Effector memory CD8-positive, alpha-beta T cell (primary cell): ENCODE measurements at regions not wholly inside any gene's neighbourhood (a gene's known extent, or its start where the extent isn't known, plus 50 kb on each side); places are given as distances from the start of the nearest gene placed in this dataset.

Source experiments
- ATAC-seq: fragments of 150-1000 bp; cut with Tn5 transposase; replicated peaks from 2 replicates; pipeline ENCODE4 v1.10.0; 2021; ENCODE audit warnings: mild to moderate bottlenecking, moderate library complexity
- DNase-seq, 3 experiments: peaks; one replicate each; pipeline ENCODE4 v3.0.0; 2021
- H3K27ac Mint-ChIP-seq, 2 donors: one replicate each; pipeline ENCODE4 v1.8.0; 2022; ENCODE audit warnings: mild to moderate bottlenecking in 2 of 2, mixed read lengths in 2 of 2, moderate library complexity in 2 of 2
- H3K27me3 Mint-ChIP-seq, 2 donors: one replicate each; pipeline ENCODE4 v1.8.0; 2022; ENCODE audit warnings: mixed read lengths in 2 of 2
- H3K36me3 Mint-ChIP-seq: one replicate; pipeline ENCODE4 v1.8.0; 2022; ENCODE audit warnings: mild to moderate bottlenecking, moderate library complexity, mixed read lengths; ENCODE audit not compliant: insufficient read depth
- H3K4me1 Mint-ChIP-seq, 2 donors: one replicate each; pipeline ENCODE4 v1.8.0; 2022; ENCODE audit warnings: low read depth in 2 of 2, mixed read lengths in 2 of 2
- H3K4me3 Mint-ChIP-seq, 2 donors: one replicate each; pipeline ENCODE4 v1.8.0; 2022; ENCODE audit warnings: mild to moderate bottlenecking in 2 of 2, mixed read lengths in 2 of 2, moderate library complexity in 2 of 2
- H3K9me3 Mint-ChIP-seq, 2 donors: one replicate each; pipeline ENCODE4 v1.8.0; 2022; ENCODE audit warnings: mixed read lengths in 2 of 2

DNA sequence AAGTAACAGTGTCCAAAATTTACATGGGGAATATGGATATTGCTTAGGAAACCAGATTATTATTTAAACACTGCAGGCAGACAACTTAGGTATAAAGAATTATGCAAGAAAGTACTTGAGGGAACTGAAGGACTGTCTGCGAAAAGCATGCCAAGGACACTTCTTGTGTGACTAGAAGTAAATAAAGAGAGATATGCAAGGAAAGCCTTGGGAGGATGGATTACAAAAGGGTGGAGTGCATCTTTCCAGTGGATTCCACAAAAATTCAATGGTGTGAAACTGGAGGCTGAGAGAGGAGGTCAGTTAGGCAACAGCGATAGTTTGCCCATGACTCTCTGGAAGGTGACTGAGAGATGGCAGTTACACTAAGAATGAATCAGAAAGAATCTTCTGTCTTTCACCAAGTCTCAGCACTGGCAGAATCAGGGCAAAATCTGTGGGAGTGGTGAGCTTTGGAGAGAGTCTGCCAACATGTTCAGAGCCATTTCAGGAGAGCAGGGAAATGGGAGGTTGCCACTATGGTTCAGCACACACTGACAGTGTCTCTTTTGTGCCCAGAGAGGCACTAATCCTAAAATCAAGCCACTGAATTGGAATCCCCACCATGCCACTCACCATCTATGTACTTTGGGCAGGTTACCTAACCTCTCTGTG is 331.6 kb downstream of the BMPER start:
- Mint-ChIP-seq H3K27me3 (no peaks in the 10 kb centered on the region), H3K36me3 (no peaks in the 10 kb centered on the region), H3K4me1 (no peaks in the 10 kb centered on the region), H3K27ac (no peak overlapping the region), H3K9me3 (peaks cover 0 to 8% of the 10 kb centered on the region in 2 donors), H3K4me3 (no peak overlapping the region)
- ATAC-seq, result no peak
- no peak for DNase-seq

DNA sequence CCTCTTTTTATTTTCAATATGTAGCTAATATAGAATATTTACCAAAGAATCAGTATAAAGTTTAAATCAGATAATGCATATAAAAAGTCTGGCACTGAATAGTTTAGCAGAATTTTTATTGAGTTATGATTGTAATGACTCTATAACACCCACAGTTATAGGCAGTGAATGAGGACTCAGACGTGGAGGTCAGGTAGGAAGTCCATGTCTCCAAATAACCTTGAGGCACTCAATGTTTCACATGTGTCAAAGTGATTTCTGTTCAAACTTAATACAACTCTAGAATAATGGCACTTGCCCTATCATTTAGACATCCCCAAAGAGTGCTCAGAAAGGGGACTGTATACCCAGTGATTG is 332.1 kb downstream of the BMPER start:
- no peak overlapping the region for H3K27ac Mint-ChIP-seq
- DNase-seq (no peak), ATAC-seq (no peak)
- no peaks in the 10 kb centered on the region for H3K4me1 Mint-ChIP-seq
- peaks cover 0 to 7% of the 10 kb centered on the region in 2 donors for H3K9me3 Mint-ChIP-seq
- no peak overlapping the region for H3K4me3 Mint-ChIP-seq
- no peaks in the 10 kb centered on the region for H3K36me3 Mint-ChIP-seq
- no peaks in the 10 kb centered on the region for H3K27me3 Mint-ChIP-seq

DNA sequence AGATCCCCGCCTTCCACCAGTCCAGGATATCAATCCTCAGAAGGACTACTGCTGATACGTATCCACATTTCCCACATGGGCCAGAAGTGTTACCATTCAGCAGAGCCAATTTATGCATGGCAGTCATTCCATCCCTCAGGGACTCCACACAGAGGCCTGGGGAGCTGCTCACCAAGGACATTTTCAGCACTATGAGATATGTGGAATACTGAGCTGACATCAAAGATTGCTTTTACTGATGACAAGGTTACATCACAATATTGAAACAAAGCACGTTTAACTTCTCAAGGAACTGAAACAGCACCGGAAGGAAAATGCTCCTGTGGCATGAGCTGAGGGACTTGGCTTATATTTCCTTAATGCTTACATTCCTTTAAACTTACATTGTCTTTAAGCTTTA is 335.1 kb downstream of the BMPER start:
- no peak overlapping the region for H3K4me3 Mint-ChIP-seq
- H3K36me3 Mint-ChIP-seq, result no peaks in the 10 kb centered on the region
- H3K4me1 Mint-ChIP-seq, result no peaks in the 10 kb centered on the region
- no peak for ATAC-seq
- H3K27ac Mint-ChIP-seq, result no peak overlapping the region
- H3K27me3 Mint-ChIP-seq, result no peaks in the 10 kb centered on the region
- peaks cover 6 to 10% of the 10 kb centered on the region in 2 donors for H3K9me3 Mint-ChIP-seq
- no peak for DNase-seq

DNA sequence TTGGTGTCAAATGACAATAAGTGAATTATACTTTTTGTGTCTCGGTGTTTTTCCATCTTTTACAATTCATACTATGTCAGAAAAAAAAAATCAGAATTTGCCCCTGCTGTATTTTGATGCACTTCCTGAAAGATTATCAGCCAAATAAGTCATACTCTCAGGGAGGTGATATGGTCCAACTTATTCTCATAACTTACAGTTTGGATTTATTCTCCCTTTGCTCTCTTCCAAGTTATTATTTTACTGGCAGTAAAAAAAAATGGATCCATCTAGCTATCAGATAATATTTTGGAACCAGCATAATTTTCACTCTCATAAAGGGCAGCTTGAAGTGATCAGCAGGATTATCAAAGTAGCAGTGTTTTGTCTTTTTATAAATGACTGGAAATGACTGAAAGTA is 337.1 kb downstream of the BMPER start:
- H3K27ac Mint-ChIP-seq, result no peak overlapping the region
- H3K36me3 Mint-ChIP-seq, result no peaks in the 10 kb centered on the region
- H3K9me3 Mint-ChIP-seq, result peaks cover 3 to 13% of the 10 kb centered on the region in 2 donors
- H3K27me3 Mint-ChIP-seq, result no peaks in the 10 kb centered on the region
- H3K4me1 Mint-ChIP-seq, result no peaks in the 10 kb centered on the region
- H3K4me3 Mint-ChIP-seq, result no peak overlapping the region
- ATAC-seq (no peak), DNase-seq (no peak)

DNA sequence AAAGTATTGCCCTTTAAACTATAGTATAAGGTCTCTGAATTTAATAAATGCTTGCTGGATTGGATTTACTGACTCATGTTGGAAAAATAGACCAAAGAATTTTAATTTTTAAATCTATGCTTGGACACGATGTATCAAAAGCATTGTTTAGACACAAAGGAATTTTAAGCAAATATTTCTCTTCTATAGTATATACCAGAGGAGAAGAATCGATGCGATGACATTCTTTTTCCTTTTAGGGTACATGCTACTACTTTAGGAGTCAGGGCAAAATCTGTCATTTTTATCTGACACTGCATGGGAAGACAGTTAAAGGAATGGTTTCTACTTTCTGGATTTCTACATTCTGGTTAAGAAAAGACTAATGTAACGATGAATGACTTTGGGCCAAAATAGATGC is 339.9 kb downstream of the BMPER start:
- ATAC-seq (no peak), DNase-seq (no peak)
- Mint-ChIP-seq H3K4me1 (no peaks in the 10 kb centered on the region), H3K27ac (no peak overlapping the region), H3K4me3 (no peak overlapping the region), H3K9me3 (peaks cover 3 to 13% of the 10 kb centered on the region in 2 donors), H3K36me3 (no peaks in the 10 kb centered on the region), H3K27me3 (no peaks in the 10 kb centered on the region)

DNA sequence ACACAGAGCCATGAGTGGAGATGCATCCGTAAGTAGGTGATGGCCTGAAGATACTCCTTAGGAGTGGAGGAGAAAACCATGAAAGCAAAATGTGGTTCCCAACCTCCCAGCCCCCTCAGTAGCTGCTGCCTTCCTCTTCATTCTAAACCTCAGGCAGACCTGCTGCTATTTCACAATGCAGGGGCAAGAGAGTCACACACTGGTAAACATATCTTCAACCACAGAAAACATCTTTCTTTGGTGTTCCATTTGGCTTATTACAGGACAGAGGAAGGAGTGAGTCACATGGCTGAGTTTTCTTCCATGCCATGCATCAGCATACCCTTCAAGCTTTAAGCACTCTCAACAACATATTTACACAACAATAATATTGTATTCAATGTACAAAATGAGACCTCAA is 342.1 kb downstream of the BMPER start:
- Mint-ChIP-seq H3K27me3 (no peaks in the 10 kb centered on the region), H3K9me3 (peaks cover 5 to 13% of the 10 kb centered on the region in 2 donors), H3K4me3 (no peak overlapping the region), H3K4me1 (no peaks in the 10 kb centered on the region), H3K36me3 (no peaks in the 10 kb centered on the region), H3K27ac (no peak overlapping the region)
- DNase-seq (no peak), ATAC-seq (no peak)

DNA sequence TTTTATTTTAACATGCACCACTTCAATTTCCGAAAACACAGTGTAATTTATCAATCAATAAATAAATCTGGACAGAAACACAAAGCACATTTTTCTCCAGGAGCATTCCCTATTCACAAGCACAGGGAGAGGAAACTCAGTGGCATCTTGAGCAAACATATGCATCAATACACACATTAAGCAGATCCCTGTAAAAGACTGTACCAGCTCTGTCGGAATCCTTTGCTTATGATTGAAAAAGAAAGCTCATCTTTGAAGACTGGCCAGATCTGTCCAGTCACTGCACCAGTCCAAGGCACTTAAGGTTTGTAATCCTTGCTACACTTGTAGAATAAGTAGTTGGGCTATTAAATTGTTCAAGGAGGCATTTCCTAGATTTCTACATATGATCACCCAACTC is 343.9 kb downstream of the BMPER start:
- Mint-ChIP-seq H3K27ac (no peak overlapping the region), H3K36me3 (no peaks in the 10 kb centered on the region), H3K27me3 (no peaks in the 10 kb centered on the region), H3K4me1 (no peaks in the 10 kb centered on the region), H3K4me3 (no peak overlapping the region), H3K9me3 (peaks cover 2 to 6% of the 10 kb centered on the region in 2 donors)
- no peak for DNase-seq
- no peak for ATAC-seq

DNA sequence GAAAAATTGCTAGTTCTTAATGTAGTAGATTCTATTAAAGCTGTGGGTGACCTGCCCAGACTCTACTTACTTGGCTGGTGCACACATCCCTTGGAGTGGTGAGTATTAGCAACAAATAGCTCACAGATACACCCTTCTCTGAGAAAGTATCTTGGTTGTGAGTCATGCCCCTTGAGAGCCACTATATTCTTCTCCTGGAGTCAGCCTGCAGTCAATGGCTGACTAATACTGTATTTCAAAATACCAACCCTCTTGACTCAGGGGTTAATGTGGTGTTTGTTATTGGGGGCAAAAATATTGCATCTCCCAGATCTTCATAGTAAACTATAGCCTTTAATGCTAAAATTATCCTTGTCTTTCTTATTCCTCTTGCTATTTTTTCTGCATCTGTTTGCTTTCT is 354.9 kb downstream of the BMPER start:
- Mint-ChIP-seq H3K27me3 (no peaks in the 10 kb centered on the region), H3K27ac (no peak overlapping the region), H3K4me1 (no peaks in the 10 kb centered on the region), H3K4me3 (no peak overlapping the region), H3K9me3 (peaks cover 0 to 2% of the 10 kb centered on the region in 2 donors), H3K36me3 (no peaks in the 10 kb centered on the region)
- no peak for ATAC-seq
- no peak for DNase-seq

DNA sequence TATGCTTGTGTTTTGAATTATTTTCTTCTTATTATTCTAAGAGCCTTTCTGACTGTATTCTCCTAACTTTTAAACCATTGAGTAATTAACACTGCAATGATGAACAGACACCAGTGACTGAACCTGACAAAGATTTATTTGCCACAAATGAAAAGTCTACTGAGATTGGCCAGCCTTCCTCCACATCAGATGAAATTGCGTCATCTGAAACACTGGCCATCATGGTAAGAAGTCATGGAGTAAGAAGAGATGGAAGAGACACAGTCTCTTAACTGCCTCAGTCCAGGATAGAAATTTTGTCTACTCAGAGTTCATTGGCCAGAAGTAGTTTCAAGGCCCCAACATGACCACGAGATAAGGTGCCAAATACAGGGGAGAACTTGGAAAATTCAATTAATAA is 357.8 kb downstream of the BMPER start:
- ATAC-seq (no peak), DNase-seq (no peak)
- Mint-ChIP-seq H3K27ac (no peak overlapping the region), H3K36me3 (no peaks in the 10 kb centered on the region), H3K4me3 (no peak overlapping the region), H3K27me3 (no peaks in the 10 kb centered on the region), H3K4me1 (no peaks in the 10 kb centered on the region), H3K9me3 (peaks cover 0 to 2% of the 10 kb centered on the region in 2 donors)

DNA sequence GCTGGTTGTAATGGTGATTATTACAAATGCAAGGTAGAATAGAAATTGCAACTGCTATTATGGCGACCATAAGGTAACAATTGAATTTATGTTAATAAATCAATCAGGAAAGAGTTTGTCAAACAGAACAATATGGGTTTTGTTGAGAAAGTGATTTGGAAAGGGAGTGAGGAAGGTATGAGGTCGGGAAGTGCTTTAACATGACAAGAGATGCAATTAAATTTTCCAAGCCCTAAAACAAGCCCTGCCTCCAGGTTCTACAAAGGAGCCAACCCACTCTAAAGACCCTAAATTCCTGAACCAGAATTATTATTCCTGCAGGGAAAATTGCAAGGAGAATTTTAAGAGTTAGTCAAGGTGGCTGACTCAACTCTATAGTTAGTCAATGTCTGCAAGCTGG is 363.7 kb downstream of the BMPER start:
- Mint-ChIP-seq H3K36me3 (no peaks in the 10 kb centered on the region), H3K9me3 (no peaks in the 10 kb centered on the region), H3K4me1 (no peaks in the 10 kb centered on the region)

DNA sequence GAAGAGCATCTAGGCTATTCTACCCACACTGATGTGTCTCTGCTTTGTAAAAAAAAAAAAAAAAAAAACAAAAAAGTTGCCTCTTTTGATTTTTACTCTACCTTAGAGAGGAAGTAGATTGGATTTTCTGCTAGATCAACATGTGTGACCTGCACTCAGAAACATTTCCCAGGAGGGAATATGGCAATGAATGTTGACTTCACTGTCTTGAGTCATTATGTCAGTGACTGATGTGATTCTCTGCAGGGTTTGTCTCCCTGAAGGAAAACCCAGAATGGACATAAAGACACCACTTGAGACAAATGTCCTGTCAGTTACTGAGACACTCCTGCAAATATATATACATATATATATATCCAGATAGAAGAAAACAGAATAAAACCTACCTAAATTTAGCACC is 370.3 kb downstream of the BMPER start:
- Mint-ChIP-seq H3K27ac (no peak overlapping the region), H3K36me3 (no peaks in the 10 kb centered on the region), H3K27me3 (no peaks in the 10 kb centered on the region), H3K9me3 (no peaks in the 10 kb centered on the region), H3K4me3 (no peak overlapping the region), H3K4me1 (no peaks in the 10 kb centered on the region)
- DNase-seq (no peak), ATAC-seq (no peak)

More for the DNA sequence above, 363.7 kb downstream of the BMPER start:
- Mint-ChIP-seq H3K4me3 (no peak overlapping the region), H3K27me3 (no peaks in the 10 kb centered on the region), H3K27ac (no peak overlapping the region)
- DNase-seq (no peak), ATAC-seq (no peak)

DNA sequence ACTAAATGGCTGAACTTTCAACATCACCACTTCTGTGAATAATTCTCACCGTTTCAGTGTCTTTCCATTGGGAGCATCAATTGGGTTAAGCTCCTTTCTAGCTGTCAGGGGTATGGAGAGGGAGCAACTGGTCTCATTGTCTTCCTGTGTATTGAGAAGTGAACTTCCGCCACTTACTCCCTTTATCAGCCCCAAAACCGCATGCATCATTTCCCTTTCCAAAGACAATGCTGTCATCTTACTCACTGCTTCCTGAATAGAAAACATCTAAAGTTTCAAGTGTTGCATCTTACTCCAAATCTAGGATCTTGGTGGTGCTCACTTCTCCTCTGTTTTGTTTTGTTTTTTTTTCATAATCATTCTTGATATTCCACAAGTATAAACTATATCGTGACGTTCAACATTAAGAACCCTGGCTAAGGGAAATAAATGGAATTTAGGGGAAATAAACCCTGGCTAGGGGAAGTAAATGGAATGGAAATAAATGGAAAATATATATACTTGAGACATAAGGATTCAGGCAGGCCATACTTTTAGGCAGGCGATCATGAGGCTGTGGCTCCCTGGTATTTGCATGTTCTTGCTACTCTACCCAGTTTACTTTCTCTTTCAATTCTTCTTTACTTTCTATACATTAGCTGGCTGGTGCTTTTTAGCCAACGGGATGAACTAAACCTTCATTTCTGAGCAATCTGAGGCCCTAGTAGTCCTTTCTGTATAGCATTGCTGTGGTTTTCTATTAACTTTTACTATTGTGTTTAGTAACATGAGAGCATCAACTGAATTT is 371.9 kb downstream of the BMPER start:
- no peaks in the 10 kb centered on the region for H3K4me1 Mint-ChIP-seq
- H3K36me3 Mint-ChIP-seq, result no peaks in the 10 kb centered on the region
- no peak overlapping the region for H3K4me3 Mint-ChIP-seq
- H3K9me3 Mint-ChIP-seq, result no peaks in the 10 kb centered on the region
- DNase-seq (no peak), ATAC-seq (no peak)
- H3K27me3 Mint-ChIP-seq, result no peaks in the 10 kb centered on the region
- H3K27ac Mint-ChIP-seq, result no peak overlapping the region

DNA sequence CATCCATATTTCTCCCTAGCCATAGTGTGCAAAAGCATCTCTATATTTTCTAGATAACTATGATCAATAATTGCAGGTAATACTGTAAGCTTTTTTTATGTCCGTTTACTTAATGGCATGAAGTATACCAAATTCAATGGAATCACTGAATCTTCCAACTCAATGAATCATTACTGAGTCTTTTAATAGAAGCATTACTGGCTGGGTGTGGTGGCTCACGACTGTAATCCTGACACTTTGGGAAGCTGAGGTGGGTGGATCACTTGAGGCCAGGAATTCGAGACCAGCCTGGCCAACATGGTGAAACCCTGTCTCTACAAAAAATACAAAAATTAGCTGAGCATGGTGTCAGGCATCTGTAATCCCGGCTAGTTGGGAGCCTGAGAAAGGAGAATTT is 372.5 kb downstream of the BMPER start:
- no peak for DNase-seq
- Mint-ChIP-seq H3K36me3 (no peaks in the 10 kb centered on the region), H3K27me3 (no peaks in the 10 kb centered on the region), H3K4me1 (no peaks in the 10 kb centered on the region), H3K4me3 (no peak overlapping the region), H3K27ac (no peak overlapping the region), H3K9me3 (peaks cover 3 to 5% of the 10 kb centered on the region in 2 donors)
- no peak for ATAC-seq

DNA sequence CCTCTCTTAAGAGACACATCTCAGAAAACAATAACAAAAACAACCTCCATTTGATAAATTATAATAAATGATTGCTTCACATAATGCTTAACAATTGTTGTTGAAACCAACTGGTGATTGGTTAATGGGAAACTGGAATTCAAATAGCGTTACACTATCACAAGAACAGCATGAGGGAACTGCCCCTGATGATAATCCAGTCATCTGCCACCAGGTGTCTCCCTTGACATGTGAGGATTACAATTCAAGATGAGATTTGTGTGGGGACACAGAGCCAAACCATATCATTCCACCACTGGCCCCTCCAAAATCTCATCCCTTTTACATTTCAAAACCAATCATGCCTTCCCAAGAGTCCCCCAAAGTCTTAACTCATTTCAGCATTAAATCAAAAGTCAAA is 375.9 kb downstream of the BMPER start:
- Mint-ChIP-seq H3K4me1 (no peaks in the 10 kb centered on the region), H3K9me3 (peaks cover 5 to 12% of the 10 kb centered on the region in 2 donors), H3K4me3 (no peak overlapping the region), H3K27ac (no peak overlapping the region), H3K36me3 (no peaks in the 10 kb centered on the region), H3K27me3 (no peaks in the 10 kb centered on the region)
- no peak for DNase-seq
- no peak for ATAC-seq
